HG02938 (cell line): ENCODE measurements at regions not wholly inside any gene's neighbourhood (a gene's known extent, or its start where the extent isn't known, plus 50 kb on each side); places are given as distances from the start of the nearest gene placed in this dataset.

Source experiments
- ATAC-seq: cut with Tn5 transposase; IDR thresholded peaks from one replicate; pipeline ENCODE4 v1.9.1; 2021; ENCODE audit warnings: mild to moderate bottlenecking, moderate library complexity; ENCODE audit not compliant: unreplicated experiment

DNA sequence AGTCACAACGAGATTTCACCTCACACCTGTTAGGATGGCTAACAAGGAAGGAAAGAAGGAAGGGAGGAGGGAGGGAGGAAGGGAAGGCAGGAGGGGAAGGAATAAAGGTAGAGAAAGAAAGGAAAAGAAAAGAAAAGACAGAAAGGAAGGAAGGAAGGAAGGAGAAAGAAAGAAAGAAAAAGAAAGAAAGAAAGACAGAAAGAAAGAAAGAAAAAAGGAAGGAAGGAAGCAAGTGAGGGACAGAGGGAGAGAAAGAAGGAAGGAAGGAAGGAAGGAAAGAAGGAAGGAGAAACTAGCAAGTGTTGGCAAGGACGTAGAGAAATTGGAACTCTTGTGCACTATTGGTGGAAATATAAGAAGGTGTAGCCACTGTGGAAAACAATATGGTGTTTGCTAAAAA is 52.2 kb downstream of the CCDC185 start:
- ATAC-seq = no peak

DNA sequence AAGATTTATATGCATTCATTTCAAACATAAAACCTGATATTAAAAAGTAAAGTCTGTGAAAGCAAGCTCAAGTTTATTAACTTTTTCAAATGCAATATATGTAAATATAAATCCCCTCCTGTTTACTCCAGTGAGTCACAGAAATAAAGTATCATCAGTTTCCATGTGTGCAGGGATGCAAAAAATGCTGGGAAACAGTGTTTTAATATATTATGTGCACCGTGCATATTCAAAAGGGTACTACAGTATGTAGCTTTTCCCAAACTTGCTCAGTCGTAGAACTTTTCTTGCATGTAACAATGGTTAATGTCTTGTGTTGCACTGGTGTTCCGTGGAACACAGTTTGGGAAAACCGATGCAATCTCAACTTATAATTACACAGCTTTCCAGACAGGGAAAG is 60.7 kb downstream of the CCDC185 start:
- no peak for ATAC-seq

DNA sequence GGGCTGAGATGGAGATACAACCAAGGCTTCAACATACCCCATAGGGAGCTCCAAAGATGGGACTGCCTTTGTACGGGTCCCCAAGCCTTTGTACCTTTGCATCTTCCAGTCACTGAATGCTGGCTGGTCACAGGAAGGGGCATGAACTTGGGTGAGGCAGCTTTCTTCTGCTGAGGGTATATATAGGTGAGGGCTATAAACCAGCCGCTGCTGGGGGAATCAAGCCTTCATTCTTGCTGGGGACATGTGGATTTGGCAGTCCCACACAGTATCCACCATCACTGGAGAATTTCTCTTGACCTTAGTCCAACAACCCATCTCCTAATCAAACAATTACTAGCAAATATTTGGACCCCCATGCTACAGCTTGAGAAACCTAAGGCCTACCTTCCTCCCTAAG is 61.7 kb downstream of the CCDC185 start:
- no peak for ATAC-seq

GRCh38 chr1:223455470-223455869 is 62.3 kb downstream of the CCDC185 start:
- no peak for ATAC-seq

GRCh38 chr1:223456747-223457146 is 63.5 kb downstream of the CCDC185 start:
- no peak for ATAC-seq

DNA sequence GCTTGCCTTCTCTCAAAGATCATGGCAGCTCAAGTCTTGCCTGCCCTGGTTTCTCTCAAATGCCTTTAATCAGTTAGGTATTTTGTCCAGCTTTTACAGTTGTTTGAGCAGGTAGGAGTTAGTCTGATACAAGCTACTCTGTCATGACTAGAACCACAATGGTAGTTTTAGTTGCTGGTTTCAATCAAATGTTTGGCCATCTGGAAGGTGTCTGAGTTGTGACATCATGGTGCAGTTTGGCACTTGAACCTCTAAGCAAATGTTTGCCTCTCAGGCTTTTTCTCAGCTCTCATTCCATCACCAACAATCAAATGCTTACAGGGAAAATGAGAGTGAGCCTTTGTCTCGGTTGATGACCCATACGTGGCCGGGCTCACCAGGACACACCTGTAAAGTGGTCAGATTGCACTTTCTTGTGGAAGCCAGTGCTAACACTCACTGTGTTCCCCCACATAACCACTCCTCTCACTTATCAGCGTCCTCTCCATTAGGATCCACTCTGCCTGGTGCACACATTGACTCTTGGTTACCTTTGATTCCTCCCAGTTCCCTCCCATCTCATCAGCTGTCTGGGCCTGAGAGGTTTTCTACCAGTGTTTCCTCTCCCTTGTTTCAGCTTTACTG is 67.5 kb downstream of the CCDC185 start:
- ATAC-seq = no peak

- no peak for ATAC-seq
These were observed 68.9 kb downstream of the CCDC185 start for GRCh38 chr1:223462047-223462630.

GRCh38 chr1:223462866-223463404 is 69.7 kb downstream of the CCDC185 start:
- no peak for ATAC-seq

DNA sequence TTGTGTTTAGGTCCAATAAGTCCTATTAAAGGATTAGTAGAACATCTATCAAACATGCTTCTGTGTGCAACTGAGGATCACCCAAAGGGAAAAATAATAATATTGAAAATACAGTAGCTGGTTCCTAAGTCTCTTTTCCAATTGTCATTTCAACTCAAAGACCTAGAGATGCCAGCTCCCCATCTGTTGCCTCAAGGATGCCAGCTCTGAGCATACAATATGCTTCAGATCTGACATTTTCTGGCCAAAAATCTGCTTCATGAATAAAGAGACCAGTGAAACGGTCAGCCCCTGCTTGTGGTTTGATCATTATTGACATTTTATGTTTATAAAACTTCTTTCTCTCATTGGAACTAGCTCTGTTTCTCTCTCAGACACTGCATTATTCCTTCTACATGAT is 72.9 kb downstream of the CCDC185 start:
- no peak for ATAC-seq

- no peak for ATAC-seq
These were observed 78.4 kb downstream of the CCDC185 start for GRCh38 chr1:223471566-223471965.

DNA sequence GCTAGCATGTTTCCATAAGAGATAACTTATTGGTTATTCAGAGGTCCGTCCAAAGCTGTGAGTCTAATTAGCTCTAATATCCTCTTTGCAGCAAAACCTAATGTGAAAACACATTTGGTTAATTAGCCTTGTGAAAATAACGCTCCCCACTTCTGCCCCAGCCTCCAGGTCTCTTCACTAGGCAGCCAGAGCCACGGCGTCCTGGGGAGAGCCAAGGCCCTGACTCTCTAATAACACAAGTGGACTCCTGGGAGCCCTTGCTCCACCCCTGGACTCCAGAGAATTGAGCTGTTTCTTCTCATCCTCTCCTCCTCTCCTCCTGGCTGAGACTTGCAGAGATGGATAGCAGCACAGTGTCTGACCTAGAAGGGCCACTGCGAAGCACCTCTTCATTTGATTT is 78.8 kb downstream of the CCDC185 start:
- no peak for ATAC-seq

DNA sequence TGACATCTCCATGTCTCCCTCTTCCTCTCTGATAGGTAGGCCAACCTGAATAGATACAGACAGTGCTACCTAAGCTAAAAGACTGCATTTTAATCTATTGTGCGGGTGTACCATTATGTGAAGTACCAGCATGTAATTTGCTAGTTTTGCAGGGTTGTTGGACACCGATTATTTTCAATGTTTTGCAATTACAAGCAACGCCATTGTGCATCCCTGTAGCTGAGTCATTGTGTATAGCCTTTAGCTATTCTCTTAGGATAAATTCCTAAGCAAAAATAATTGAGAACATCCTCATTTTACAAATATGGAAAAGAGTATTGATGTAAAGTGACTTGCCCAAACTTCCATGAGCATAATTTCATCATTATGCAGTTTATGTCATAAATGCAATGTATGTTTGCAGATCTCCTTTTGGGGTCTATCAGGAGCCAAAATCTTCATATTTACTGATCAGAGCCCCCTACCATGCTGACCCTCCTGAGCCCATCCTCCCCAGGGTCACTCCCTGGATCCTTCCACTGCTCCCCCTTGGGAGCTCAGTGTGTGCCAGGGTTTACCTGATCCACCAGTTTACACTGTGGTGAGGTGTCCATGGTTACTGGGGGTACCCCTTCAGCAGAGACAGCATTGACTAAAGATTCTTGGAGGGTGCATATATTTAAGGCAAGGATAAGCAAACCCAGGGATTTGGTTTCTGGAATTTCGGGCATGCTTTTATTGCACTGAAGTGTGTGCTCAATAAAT is 80.6 kb downstream of the CCDC185 start:
- ATAC-seq = no peak

DNA sequence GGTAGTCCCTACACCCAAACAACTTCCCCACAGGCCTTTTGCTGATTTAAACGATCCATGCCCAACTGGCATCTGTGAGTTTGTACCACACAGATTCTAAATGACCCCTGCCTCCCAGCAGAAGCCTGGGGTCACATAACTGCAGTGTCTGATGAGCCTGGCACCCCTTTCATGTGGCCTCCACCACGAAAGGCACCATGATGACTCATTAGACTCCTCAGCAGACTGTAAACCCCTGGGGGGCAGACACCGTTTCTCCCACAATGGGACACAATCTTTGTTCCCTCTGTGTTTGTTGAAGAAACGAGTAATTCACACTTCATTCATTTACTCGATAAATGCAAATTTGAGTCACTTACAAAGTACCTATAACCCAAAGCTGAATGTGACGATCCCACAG is 81.6 kb downstream of the CCDC185 start:
- ATAC-seq = no peak

DNA sequence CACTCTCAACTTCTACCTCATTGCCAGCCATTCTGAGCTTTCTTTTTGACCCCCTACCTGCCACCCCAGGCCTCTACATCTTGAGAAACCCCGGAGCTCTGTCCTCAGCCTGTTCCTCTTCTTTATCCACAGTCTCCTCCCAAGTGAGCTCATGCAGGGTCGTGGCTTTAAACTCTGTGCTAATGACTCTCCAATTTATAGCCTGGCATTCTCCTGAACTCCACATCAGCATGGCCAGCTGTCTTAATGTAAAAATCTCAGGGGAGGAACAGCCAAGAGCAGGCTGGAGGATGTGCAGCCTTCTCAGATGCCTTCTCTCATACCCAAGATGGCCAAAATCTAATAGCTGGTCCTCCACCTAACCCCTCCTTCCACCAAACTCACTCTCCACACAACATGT is 84.2 kb downstream of the CCDC185 start:
- ATAC-seq = no peak

DNA sequence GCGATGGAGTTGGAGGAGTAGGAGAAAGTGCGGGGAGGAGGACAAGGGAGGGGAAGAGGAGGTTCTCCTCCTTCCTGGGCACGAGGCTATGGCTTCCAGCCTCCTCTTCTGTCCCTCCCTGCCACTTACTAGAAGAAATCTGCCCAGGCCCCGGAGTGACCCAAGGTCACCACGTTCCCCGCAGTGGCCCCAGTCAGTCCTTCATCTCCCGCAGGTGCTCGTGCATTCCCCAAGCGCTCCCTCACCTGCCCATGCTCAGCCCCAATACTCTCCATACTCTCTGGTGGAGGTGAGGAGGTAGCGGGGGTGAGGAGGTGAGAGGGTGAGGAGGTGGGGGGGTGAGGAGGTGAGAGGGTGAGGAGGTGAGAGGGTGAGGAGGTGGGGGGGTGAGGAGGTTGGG is 85.4 kb downstream of the CCDC185 start:
- no peak for ATAC-seq

GRCh38 chr1:223479261-223479660 is 86.0 kb downstream of the CCDC185 start:
- ATAC-seq = no peak

- no peak for ATAC-seq
These were observed 86.7 kb downstream of the CCDC185 start for GRCh38 chr1:223479718-223480425.

DNA sequence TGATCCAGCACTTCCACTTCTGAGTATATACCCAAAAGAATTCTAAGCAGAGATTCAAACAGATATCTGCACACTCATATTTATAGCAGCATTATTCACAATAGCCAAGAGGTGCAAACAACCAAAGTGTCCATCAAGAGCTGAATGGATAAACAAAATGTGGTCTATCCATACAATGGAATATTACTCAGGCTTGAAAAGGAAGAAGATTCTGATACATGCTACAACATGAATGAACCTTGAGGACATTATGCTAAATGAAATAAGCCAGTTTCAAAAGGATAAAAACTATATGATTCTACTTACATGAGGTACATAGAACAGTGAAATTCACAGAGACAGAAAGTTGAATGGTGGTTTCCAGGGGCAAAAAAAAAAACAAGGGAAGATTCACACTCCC is 88.9 kb downstream of the CCDC185 start:
- no peak for ATAC-seq

DNA sequence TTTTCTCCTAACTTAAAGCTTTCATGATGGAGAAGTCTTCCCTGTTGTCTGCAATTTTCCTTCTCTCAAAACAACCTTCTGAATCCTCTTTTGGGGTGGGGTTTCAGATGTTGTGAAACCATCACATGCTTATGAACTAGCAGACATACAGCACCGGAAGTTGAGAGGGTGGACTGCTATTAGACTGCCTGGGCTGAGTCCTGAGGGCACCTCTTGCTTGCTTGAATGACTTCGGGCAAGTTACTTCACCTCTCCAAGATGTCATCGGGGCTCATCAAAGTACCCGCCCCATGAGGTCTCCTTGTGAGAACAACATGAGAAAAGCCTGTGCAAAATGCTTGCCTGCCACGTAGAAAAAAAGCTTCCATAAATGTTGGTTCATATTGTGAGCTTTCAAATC is 89.6 kb downstream of the CCDC185 start:
- ATAC-seq = peak; percentile 51

DNA sequence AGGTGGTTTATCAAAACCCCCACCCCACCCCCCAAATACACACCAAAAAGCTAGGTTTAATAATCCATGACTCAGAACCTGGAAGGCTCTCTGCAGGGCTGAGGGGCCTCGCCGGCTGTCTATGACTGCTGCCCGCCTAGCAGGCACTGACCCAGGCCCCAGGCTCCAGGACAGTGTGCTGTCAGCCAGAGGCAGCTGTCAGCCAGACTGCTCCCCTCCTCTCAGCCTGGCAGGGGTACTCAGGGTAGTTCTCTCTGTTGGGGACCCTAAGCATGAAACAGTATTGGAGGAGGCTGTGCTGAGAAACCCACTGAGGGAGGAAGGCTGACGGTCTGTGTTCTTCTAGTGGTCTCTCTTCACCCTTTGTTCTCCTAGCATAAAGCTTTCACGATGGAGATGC is 90.3 kb downstream of the CCDC185 start:
- ATAC-seq = no peak

DNA sequence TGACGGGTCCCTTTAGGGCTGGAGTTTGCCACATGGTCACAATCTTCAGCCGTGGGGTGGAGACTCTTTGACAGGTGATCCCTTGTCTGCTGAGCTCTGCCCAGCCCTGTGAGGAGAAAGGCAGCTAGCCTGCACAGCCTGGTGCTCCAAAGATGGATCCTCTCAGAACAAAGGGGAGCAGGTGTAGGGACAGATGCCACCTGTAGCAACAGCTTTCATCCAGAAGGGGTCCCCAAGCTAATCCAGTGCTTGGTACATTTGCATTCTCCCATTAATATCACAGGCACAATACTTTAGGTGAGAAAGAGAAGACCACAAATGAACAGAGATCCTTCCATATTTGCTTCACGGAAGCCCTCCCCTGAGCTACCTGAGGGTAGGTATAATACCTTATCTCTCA is 93.2 kb downstream of the CCDC185 start:
- ATAC-seq = no peak
